Mesenchymal stem cell (in vitro differentiated cells and primary cell): ENCODE measurements at regions not wholly inside any gene's neighbourhood (a gene's known extent, or its start where the extent isn't known, plus 50 kb on each side); places are given as distances from the start of the nearest gene placed in this dataset.

ENCODE experiments used
- DNase-seq: peaks from one replicate; pipeline ENCODE4 v3.0.0-alpha.2; 2013
- H2AFZ ChIP-seq: one replicate; pipeline ENCODE4 v1.6.1; 2013; ENCODE audit warnings: low read depth, mild to moderate bottlenecking, control low read depth, inconsistent platforms, low read length, moderate library complexity
- H2AK5ac ChIP-seq: 2 replicates; pipeline ENCODE4 v1.6.1; 2013; ENCODE audit warnings: low read length, moderate library complexity, mild to moderate bottlenecking, inconsistent platforms; ENCODE audit not compliant: severe bottlenecking
- H2BK120ac ChIP-seq: one replicate; pipeline ENCODE4 v1.6.1; 2013; ENCODE audit warnings: low read depth, mild to moderate bottlenecking, inconsistent platforms, low read length, moderate library complexity
- H2BK12ac ChIP-seq, 2 experiments: one replicate each; pipeline ENCODE4 v1.6.1; 2013; ENCODE audit warnings: inconsistent platforms in 2 of 2, low read length in 2 of 2, mild to moderate bottlenecking in 2 of 2, moderate library complexity in 2 of 2, control low read depth in 1 of 2
- H2BK15ac ChIP-seq: one replicate; pipeline ENCODE4 v1.6.1; 2013; ENCODE audit warnings: mild to moderate bottlenecking, low read depth, inconsistent platforms; ENCODE audit not compliant: poor library complexity, severe bottlenecking
- H2BK5ac ChIP-seq: 2 replicates; pipeline ENCODE4 v1.6.1; 2013; ENCODE audit warnings: low read depth, mild to moderate bottlenecking, low read length, control low read depth, inconsistent platforms; ENCODE audit not compliant: poor library complexity, severe bottlenecking
- H3K14ac ChIP-seq, 2 experiments: one replicate each; pipeline ENCODE4 v1.6.1; 2013; ENCODE audit warnings: inconsistent platforms in 2 of 2, low read length in 2 of 2, control low read depth in 1 of 2, mild to moderate bottlenecking in 1 of 2, moderate library complexity in 1 of 2
- H3K18ac ChIP-seq, 2 experiments: one replicate each; pipeline ENCODE4 v1.6.1; 2013; ENCODE audit warnings: inconsistent platforms in 2 of 2, low read length in 2 of 2, control low read depth in 1 of 2, low read depth in 1 of 2, mild to moderate bottlenecking in 1 of 2
- H3K23ac ChIP-seq, 2 experiments: one replicate each; pipeline ENCODE4 v1.6.1; 2013; ENCODE audit warnings: inconsistent platforms in 2 of 2, low read length in 2 of 2, mild to moderate bottlenecking in 2 of 2, moderate library complexity in 2 of 2, control low read depth in 1 of 2
- H3K27ac ChIP-seq: 2 replicates; pipeline ENCODE4 v1.5.1; 2013; ENCODE audit warnings: mild to moderate bottlenecking, moderate library complexity, low read length, control low read depth, inconsistent platforms; ENCODE audit not compliant: poor library complexity, severe bottlenecking
- H3K27me3 ChIP-seq, 2 experiments: 2 replicates each; pipeline versions ENCODE4 v1.6.1 to v1.7.0; 2013; ENCODE audit warnings: low read length in 2 of 2, mild to moderate bottlenecking in 2 of 2, moderate library complexity in 2 of 2, control low read depth in 1 of 2, inconsistent platforms in 1 of 2; ENCODE audit not compliant: control insufficient read depth in 1 of 2, insufficient read depth in 1 of 2
- H3K36me3 ChIP-seq, 2 experiments: 2 replicates each; pipeline versions ENCODE4 v1.6.1 to v1.7.0; 2013; ENCODE audit warnings: low read length in 2 of 2, control low read depth in 1 of 2, inconsistent platforms in 1 of 2, low read depth in 1 of 2, mild to moderate bottlenecking in 1 of 2; ENCODE audit not compliant: insufficient read depth in 2 of 2, control insufficient read depth in 1 of 2
- H3K4ac ChIP-seq, 2 experiments: one replicate each; pipeline ENCODE4 v1.6.1; 2013; ENCODE audit warnings: inconsistent platforms in 2 of 2, low read length in 2 of 2, mild to moderate bottlenecking in 2 of 2, moderate library complexity in 2 of 2, control low read depth in 1 of 2, low read depth in 1 of 2
- H3K4me1 ChIP-seq: 2 replicates; pipeline ENCODE4 v1.6.1; 2013; ENCODE audit warnings: low read depth, low read length, control low read depth; ENCODE audit not compliant: control insufficient read depth, insufficient read depth
- H3K4me2 ChIP-seq: 2 replicates; pipeline ENCODE4 v1.6.1; 2013; ENCODE audit warnings: low read length, mild to moderate bottlenecking, inconsistent platforms; ENCODE audit not compliant: poor library complexity, severe bottlenecking
- H3K4me3 ChIP-seq, 2 experiments: 2 replicates each; pipeline versions ENCODE4 v1.5.1 to v1.7.0; 2013; ENCODE audit warnings: low read length in 2 of 2, mild to moderate bottlenecking in 2 of 2, control low read depth in 1 of 2, low read depth in 1 of 2; ENCODE audit not compliant: insufficient read depth in 1 of 2
- H3K79me1 ChIP-seq: replicated peaks from 2 replicates; pipeline ENCODE4 v1.6.1; 2013; ENCODE audit warnings: mild to moderate bottlenecking, control low read depth, low read length, inconsistent platforms; ENCODE audit not compliant: poor library complexity, severe bottlenecking
- H3K9ac ChIP-seq: 2 replicates; pipeline ENCODE4 v1.7.0; 2013; ENCODE audit warnings: mild to moderate bottlenecking, low read length, moderate library complexity
- H3K9me3 ChIP-seq: 2 replicates; pipeline ENCODE4 v1.7.0; 2013; ENCODE audit warnings: mild to moderate bottlenecking, low read length; ENCODE audit not compliant: control insufficient read depth
- H4K8ac ChIP-seq: one replicate; pipeline ENCODE4 v1.6.1; 2013; ENCODE audit warnings: inconsistent platforms, mild to moderate bottlenecking, low read length, moderate library complexity
- H4K91ac ChIP-seq: one replicate; pipeline ENCODE4 v1.6.1; 2013; ENCODE audit warnings: mild to moderate bottlenecking, low read length, inconsistent platforms
- WGBS: methylation state at CpG from one replicate; pipeline ENCODE4 v1.1.7; 2013; ENCODE audit warnings: mixed read lengths; 5-methylcytosine and 5-hydroxymethylcytosine counted together

DNA sequence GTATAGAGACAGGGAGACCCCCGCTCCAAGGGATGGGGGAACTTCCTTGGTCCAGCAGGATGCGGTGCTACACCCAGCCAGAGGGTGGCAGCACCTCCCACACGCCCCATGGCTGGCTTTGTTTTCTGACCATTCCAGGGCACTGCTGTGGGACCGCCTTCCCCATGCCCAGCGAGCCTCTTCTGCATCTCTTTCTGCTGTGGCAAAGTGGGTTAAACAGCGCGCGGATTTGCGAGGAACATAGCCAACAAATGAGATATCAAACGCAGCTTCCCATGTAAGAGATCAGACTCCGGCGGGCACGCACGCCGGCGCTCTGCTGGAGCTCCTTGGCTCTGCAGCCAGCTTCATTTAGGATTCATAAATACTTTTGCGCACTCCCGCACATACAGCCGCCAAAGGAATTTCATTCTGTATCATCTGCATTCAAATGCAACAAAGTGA lies 485.8 kb upstream of the CADM1 start:
- Histone ChIP-seq H3K4me2 (no peak overlapping the region), H2BK5ac (no peak overlapping the region), H3K4ac (no peak overlapping the region), H3K27ac (no peak overlapping the region), H4K8ac (no peak overlapping the region), H3K4me1 (peaks cover 3% of the 10 kb centered on the region), H3K9me3 (peaks cover 3% of the 10 kb centered on the region), H2AK5ac (no peak overlapping the region), H3K27me3 (peaks cover 0 to 8% of the 10 kb centered on the region in 2 experiments), H4K91ac (no peak overlapping the region), H3K9ac (no peak overlapping the region), H3K36me3 (no peaks in the 10 kb centered on the region), H2BK120ac (no peak overlapping the region), H3K23ac (no peak overlapping the region), H2BK15ac (no peak overlapping the region), H2BK12ac (no peak overlapping the region), H3K4me3 (no peak overlapping the region), H3K14ac (no peak overlapping the region), H3K18ac (no peak overlapping the region), H3K79me1 (no peaks in the 10 kb centered on the region), H2AFZ (no peak overlapping the region)
- DNase-seq, result no peak
- WGBS, result 51% methylated on average over 17 of the region's 19 CpGs

DNA sequence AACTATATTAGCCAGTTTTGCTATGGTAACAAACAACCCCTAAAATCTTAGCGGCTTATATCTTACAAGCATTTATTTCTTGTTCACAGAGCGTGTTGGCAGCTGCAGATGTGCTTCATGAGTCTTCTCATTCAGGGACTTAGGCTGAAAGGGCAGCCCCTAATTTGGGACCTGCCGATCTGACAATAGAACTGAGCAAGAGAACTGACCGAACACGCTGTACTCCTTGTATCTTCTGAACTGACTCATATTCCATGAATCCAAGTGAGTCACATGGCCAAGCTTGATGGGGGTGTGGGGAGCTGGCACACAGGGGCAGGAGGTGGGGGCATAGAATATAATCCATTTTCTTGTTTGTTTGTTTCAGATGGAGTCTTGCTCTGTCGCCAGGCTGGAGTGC lies 481.7 kb upstream of the CADM1 start:
- Histone ChIP-seq H3K23ac (no peak overlapping the region), H3K4me2 (no peak overlapping the region), H4K8ac (no peak overlapping the region), H3K4ac (no peak overlapping the region), H3K18ac (no peak overlapping the region), H2BK15ac (no peak overlapping the region), H3K14ac (no peak overlapping the region), H2AFZ (no peak overlapping the region), H3K79me1 (no peaks in the 10 kb centered on the region), H2AK5ac (no peak overlapping the region), H4K91ac (no peak overlapping the region), H3K27me3 (peaks cover 0 to 8% of the 10 kb centered on the region in 2 experiments), H2BK5ac (no peak overlapping the region), H3K4me1 (peaks cover 3% of the 10 kb centered on the region), H3K9ac (no peak overlapping the region), H3K27ac (no peak overlapping the region), H3K4me3 (no peak overlapping the region), H3K36me3 (no peaks in the 10 kb centered on the region), H2BK120ac (no peak overlapping the region), H3K9me3 (no peaks in the 10 kb centered on the region), H2BK12ac (no peak overlapping the region)
- no peak for DNase-seq
- WGBS, result 87% methylated on average over 4 of the region's 6 CpGs

DNA sequence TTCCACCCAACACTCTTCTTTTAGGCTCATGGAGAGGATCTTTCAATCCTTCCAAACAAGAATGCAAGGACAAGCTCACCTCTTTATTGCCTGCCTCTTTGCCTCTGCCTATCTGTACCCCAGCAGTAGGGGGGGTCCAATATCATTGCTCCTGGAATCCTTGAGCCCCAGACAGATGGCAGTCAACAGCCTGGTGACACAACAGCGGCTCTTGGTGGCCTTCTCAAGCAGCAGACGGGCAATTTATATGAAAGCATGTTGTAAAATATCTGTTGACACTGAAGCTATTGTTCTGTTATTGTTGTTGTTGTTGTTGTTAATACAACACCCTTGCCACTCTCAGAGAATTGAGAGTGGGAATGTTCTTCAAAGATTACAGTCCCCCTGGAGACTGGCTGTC lies 480.0 kb upstream of the CADM1 start:
- Histone ChIP-seq H3K23ac (no peak overlapping the region), H3K4me1 (peaks cover 6% of the 10 kb centered on the region), H4K91ac (no peak overlapping the region), H3K27me3 (peaks cover 0 to 3% of the 10 kb centered on the region in 2 experiments), H2BK12ac (no peak overlapping the region), H3K36me3 (no peaks in the 10 kb centered on the region), H3K9me3 (no peaks in the 10 kb centered on the region), H2BK120ac (no peak overlapping the region), H3K79me1 (no peaks in the 10 kb centered on the region), H3K18ac (no peak overlapping the region), H3K4me2 (no peak overlapping the region), H2AK5ac (no peak overlapping the region), H3K9ac (no peak overlapping the region), H2BK5ac (no peak overlapping the region), H2AFZ (no peak overlapping the region), H4K8ac (no peak overlapping the region), H3K14ac (no peak overlapping the region), H3K4me3 (no peak overlapping the region), H2BK15ac (no peak overlapping the region), H3K4ac (no peak overlapping the region), H3K27ac (no peak overlapping the region)
- DNase-seq, result no peak
- WGBS, result 76% methylated on average over 2 of the region's 2 CpGs

DNA sequence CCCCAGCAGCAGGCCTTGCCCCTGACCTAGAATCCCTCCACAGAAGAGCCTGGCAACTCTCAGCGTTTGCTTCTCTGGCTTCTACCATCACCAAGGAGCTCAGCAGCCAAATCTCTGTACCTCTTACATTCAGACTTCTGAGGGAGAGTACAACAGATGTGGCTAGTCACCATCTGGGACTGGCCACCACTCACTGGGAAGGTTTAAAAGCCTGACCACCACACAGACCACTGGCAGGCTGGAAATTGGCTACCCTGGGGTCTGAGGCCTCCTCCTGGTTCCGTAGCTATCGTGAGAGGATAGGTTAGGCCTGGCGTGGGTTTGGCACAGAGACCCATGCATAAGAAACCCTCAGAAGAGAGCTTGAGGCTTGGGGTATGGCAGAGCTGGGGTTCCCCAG lies 478.5 kb upstream of the CADM1 start:
- Histone ChIP-seq H3K27ac (no peak overlapping the region), H2AK5ac (no peak overlapping the region), H3K23ac (no peak overlapping the region), H3K79me1 (no peaks in the 10 kb centered on the region), H2BK5ac (no peak overlapping the region), H2BK120ac (no peak overlapping the region), H2BK15ac (no peak overlapping the region), H3K4me3 (no peak overlapping the region), H3K36me3 (no peaks in the 10 kb centered on the region), H3K14ac (no peak overlapping the region), H2AFZ (no peak overlapping the region), H3K4me2 (no peak overlapping the region), H3K18ac (no peak overlapping the region), H4K8ac (no peak overlapping the region), H3K9ac (no peak overlapping the region), H3K9me3 (no peaks in the 10 kb centered on the region), H4K91ac (no peak overlapping the region), H3K4ac (no peak overlapping the region), H3K4me1 (peaks cover 6% of the 10 kb centered on the region), H3K27me3 (peaks cover 0 to 3% of the 10 kb centered on the region in 2 experiments), H2BK12ac (no peak overlapping the region)
- no peak for DNase-seq
- 73% methylated on average over 4 of the region's 4 CpGs for WGBS
